Trophoblast cell (in vitro differentiated cells and primary cell): ENCODE measurements at regions not wholly inside any gene's neighbourhood (a gene's known extent, or its start where the extent isn't known, plus 50 kb on each side); places are given as distances from the start of the nearest gene placed in this dataset.

Experiments used
- DNase-seq, 2 donors: peaks; one replicate each; pipeline ENCODE4 v3.0.0-alpha.2; 2016
- H2AFZ ChIP-seq: 2 replicates; pipeline ENCODE4 v1.6.1; 2013; ENCODE audit warnings: low read length, moderate library complexity, mild to moderate bottlenecking; ENCODE audit not compliant: insufficient read depth, poor library complexity
- H2AK5ac ChIP-seq: 2 replicates; pipeline ENCODE4 v1.6.1; 2013; ENCODE audit warnings: mild to moderate bottlenecking, low read length
- H2BK120ac ChIP-seq: 2 replicates; pipeline ENCODE4 v1.6.1; 2013; ENCODE audit warnings: low read length, mild to moderate bottlenecking, moderate library complexity; ENCODE audit not compliant: insufficient read depth, poor library complexity
- H2BK12ac ChIP-seq: 2 replicates; pipeline ENCODE4 v1.6.1; 2013; ENCODE audit warnings: mild to moderate bottlenecking, low read length, moderate library complexity
- H2BK5ac ChIP-seq: 2 replicates; pipeline ENCODE4 v1.6.1; 2013; ENCODE audit warnings: low read length, low read depth, moderate library complexity, mild to moderate bottlenecking; ENCODE audit not compliant: poor library complexity
- H3K14ac ChIP-seq: 2 replicates; pipeline ENCODE4 v1.6.1; 2013; ENCODE audit warnings: mild to moderate bottlenecking, low read length
- H3K18ac ChIP-seq: 2 replicates; pipeline ENCODE4 v1.6.1; 2013; ENCODE audit warnings: mild to moderate bottlenecking, low read length
- H3K23ac ChIP-seq: 2 replicates; pipeline ENCODE4 v1.6.1; 2013; ENCODE audit warnings: low read length
- H3K27ac ChIP-seq: 2 replicates; pipeline ENCODE4 v1.5.1; 2013; ENCODE audit warnings: low read depth, mild to moderate bottlenecking, inconsistent platforms, low read length, moderate library complexity
- H3K27me3 ChIP-seq: 2 replicates; pipeline ENCODE4 v1.6.1; 2013; ENCODE audit warnings: inconsistent platforms, mild to moderate bottlenecking, low read length, moderate library complexity; ENCODE audit not compliant: insufficient read depth
- H3K36me3 ChIP-seq, 2 experiments: 1 replicate in 1 of 2; 2 replicates in 1 of 2; pipeline ENCODE4 v1.6.1; 2013; ENCODE audit warnings: low read length in 2 of 2, mild to moderate bottlenecking in 2 of 2, moderate library complexity in 1 of 2; ENCODE audit not compliant: insufficient read depth in 2 of 2, control insufficient read depth in 1 of 2
- H3K4ac ChIP-seq: 2 replicates; pipeline ENCODE4 v1.6.1; 2013; ENCODE audit warnings: low read depth, mild to moderate bottlenecking, low read length, moderate library complexity
- H3K4me1 ChIP-seq, 2 experiments: 1 replicate in 1 of 2; 2 replicates in 1 of 2; pipeline ENCODE4 v1.6.1; 2013; ENCODE audit warnings: low read length in 2 of 2, mild to moderate bottlenecking in 2 of 2, moderate library complexity in 1 of 2; ENCODE audit not compliant: insufficient read depth in 2 of 2, control insufficient read depth in 1 of 2
- H3K4me2 ChIP-seq: 2 replicates; pipeline ENCODE4 v1.6.1; 2013; ENCODE audit warnings: inconsistent platforms, mild to moderate bottlenecking, low read length, moderate library complexity
- H3K4me3 ChIP-seq: 2 replicates; pipeline ENCODE4 v1.5.1; 2013; ENCODE audit warnings: mild to moderate bottlenecking, low read depth, low read length, inconsistent platforms
- H3K79me1 ChIP-seq: one replicate; pipeline ENCODE4 v1.6.1; 2013; ENCODE audit warnings: low read length
- H3K79me2 ChIP-seq: 2 replicates; pipeline ENCODE4 v1.6.1; 2013; ENCODE audit warnings: low read length, mild to moderate bottlenecking; ENCODE audit not compliant: control insufficient read depth, insufficient read depth, poor library complexity
- H3K9ac ChIP-seq: 2 replicates; pipeline ENCODE4 v1.6.1; 2013; ENCODE audit warnings: mild to moderate bottlenecking, low read length
- H3K9me3 ChIP-seq: 2 replicates; pipeline ENCODE4 v1.6.1; 2013; ENCODE audit warnings: low read depth, mild to moderate bottlenecking, control low read depth, inconsistent platforms, low read length; ENCODE audit not compliant: insufficient read depth
- H4K12ac ChIP-seq: 2 replicates; pipeline ENCODE4 v1.6.1; 2013; ENCODE audit warnings: low read depth, mild to moderate bottlenecking, low read length, moderate library complexity
- H4K8ac ChIP-seq: 2 replicates; pipeline ENCODE4 v1.6.1; 2013; ENCODE audit warnings: low read depth, mild to moderate bottlenecking, low read length, moderate library complexity
- H4K91ac ChIP-seq: one replicate; pipeline ENCODE4 v1.6.1; 2013; ENCODE audit warnings: low read depth, mild to moderate bottlenecking, low read length, moderate library complexity
- WGBS: extraction: QIAGEN DNeasy Blood & Tissue Kit; methylation state at CpG from one replicate; pipeline ENCODE4 v1.1.7; 2013; ENCODE audit warnings: missing lambda C conversion rate; ENCODE audit not compliant: insufficient read length, insufficient coverage; ENCODE audit errors: extremely low coverage; 5-methylcytosine and 5-hydroxymethylcytosine counted together

DNA sequence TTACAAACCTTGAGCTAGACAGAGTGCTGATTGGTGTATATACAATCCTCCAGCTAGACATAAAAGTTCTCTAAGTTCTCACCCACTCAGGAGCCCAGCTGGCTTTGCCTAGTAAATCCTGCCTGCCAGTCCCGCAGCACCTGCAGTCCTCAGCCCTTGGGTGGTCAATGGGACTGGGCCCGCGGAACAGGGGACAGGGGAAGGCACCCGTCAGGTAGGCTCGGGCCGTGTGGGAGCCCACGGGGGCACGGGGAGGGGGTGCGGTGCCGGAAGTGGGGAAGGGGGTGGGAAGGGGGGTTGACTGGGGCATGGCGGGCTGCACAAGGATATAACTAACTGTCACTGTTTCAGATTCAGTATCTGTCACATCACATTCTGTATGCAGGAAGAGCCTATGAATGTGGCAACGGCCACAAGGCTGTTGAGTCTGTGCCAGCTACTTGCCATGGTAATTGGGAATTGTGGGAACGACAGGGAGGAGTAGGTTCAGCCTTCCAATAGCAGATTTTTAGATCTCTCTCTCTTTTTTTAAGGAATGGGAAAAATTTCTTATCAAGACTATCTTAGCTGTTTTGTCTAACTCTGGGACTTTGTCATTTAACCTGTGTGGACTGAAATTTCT is 205.1 kb upstream of the PLPP4 start:
- H3K9ac ChIP-seq = no peak overlapping the region
- no peak overlapping the region for H3K18ac ChIP-seq
- no peaks in the 10 kb centered on the region for H3K4me1 ChIP-seq

DNA sequence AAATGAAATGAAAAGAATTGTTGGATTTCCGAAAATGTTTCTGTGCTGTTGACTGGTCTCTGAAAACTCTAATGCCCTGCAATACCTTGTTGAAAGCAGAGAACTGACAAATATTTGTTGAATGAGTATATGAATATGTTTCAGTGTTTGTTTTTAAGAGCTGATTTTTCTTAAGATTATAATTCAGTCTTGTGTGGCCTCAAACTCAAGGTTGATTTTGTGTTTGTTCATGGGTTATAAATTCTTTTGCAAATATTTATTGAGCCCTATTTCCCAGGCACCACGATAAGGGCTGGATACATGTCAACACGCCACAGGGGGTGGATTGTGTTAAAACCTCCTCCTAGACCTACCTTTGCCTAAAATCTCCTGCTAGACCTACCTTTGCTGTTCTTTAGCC is 203.9 kb upstream of the PLPP4 start:
- Histone ChIP-seq H2BK5ac (no peak overlapping the region), H3K23ac (no peak overlapping the region), H3K27me3 (no peaks in the 10 kb centered on the region), H3K18ac (no peak overlapping the region), H3K79me1 (no peaks in the 10 kb centered on the region), H3K4me2 (no peak overlapping the region), H2BK120ac (no peak overlapping the region), H2BK12ac (no peak overlapping the region), H3K9ac (no peak overlapping the region), H3K27ac (no peak overlapping the region), H2AK5ac (no peak overlapping the region), H4K12ac (no peak overlapping the region), H2AFZ (no peak overlapping the region), H3K4me1 (no peaks in the 10 kb centered on the region), H4K8ac (no peak overlapping the region), H3K9me3 (no peaks in the 10 kb centered on the region), H3K4me3 (no peak overlapping the region), H4K91ac (no peak overlapping the region), H3K14ac (no peak overlapping the region), H3K36me3 (no peaks in the 10 kb centered on the region), H3K4ac (no peak overlapping the region), H3K79me2 (no peaks in the 10 kb centered on the region)
- WGBS = no CpG with 5 or more reads among the region's 3 CpGs
- DNase-seq = peak in 1 of 2 donors; percentile 65

More for the DNA sequence above, 205.1 kb upstream of the PLPP4 start:
- H3K79me2 ChIP-seq = no peaks in the 10 kb centered on the region
- H2AK5ac ChIP-seq = no peak overlapping the region
- no peak overlapping the region for H2BK12ac ChIP-seq
- no peak overlapping the region for H3K14ac ChIP-seq
- H3K27me3 ChIP-seq = no peaks in the 10 kb centered on the region
- no peak for DNase-seq
- no peak overlapping the region for H4K91ac ChIP-seq
- no peaks in the 10 kb centered on the region for H3K79me1 ChIP-seq
- no peaks in the 10 kb centered on the region for H3K9me3 ChIP-seq
- H4K8ac ChIP-seq = no peak overlapping the region
- H3K23ac ChIP-seq = no peak overlapping the region
- H3K36me3 ChIP-seq = no peaks in the 10 kb centered on the region
- WGBS = no CpG with 5 or more reads among the region's 13 CpGs
- no peak overlapping the region for H4K12ac ChIP-seq
- no peak overlapping the region for H3K4me2 ChIP-seq
- H2BK5ac ChIP-seq = no peak overlapping the region
- H3K4me3 ChIP-seq = no peak overlapping the region
- H3K27ac ChIP-seq = no peak overlapping the region
- no peak overlapping the region for H3K4ac ChIP-seq
- no peak overlapping the region for H2AFZ ChIP-seq
- H2BK120ac ChIP-seq = no peak overlapping the region

DNA sequence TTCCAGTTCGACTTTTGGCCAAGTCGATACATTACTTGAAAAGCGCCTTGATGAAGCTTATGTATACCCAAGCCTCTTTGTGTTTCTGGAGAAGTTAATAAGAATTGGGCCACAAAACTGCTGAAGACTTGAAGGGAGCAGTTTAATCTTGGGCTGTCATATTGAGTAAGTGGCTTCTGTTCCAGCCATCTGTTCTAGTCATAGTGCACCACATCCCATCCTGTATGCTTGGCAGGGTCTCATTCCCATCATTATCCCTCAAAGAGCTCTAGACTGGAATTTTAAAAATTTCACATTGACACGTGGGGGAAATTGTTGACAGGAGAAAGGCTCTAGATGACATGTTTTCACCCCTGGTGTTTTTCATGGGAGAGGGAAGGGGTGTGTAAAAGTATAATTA is 196.6 kb upstream of the PLPP4 start:
- H4K12ac ChIP-seq = no peak overlapping the region
- H3K4me2 ChIP-seq = no peak overlapping the region
- no peak overlapping the region for H3K27ac ChIP-seq
- H3K4ac ChIP-seq = no peak overlapping the region
- H3K27me3 ChIP-seq = no peaks in the 10 kb centered on the region
- no peak overlapping the region for H2BK12ac ChIP-seq
- H2BK5ac ChIP-seq = no peak overlapping the region
- H2AFZ ChIP-seq = no peak overlapping the region
- no peak overlapping the region for H3K18ac ChIP-seq
- no peaks in the 10 kb centered on the region for H3K36me3 ChIP-seq
- no CpG with 5 or more reads among the region's 4 CpGs for WGBS
- no peaks in the 10 kb centered on the region for H3K4me1 ChIP-seq
- no peaks in the 10 kb centered on the region for H3K79me1 ChIP-seq
- DNase-seq = no peak
- H3K4me3 ChIP-seq = no peak overlapping the region
- no peaks in the 10 kb centered on the region for H3K79me2 ChIP-seq
- no peak overlapping the region for H3K23ac ChIP-seq
- H4K8ac ChIP-seq = no peak overlapping the region
- no peaks in the 10 kb centered on the region for H3K9me3 ChIP-seq
- H2BK120ac ChIP-seq = no peak overlapping the region
- no peak overlapping the region for H3K14ac ChIP-seq
- no peak overlapping the region for H3K9ac ChIP-seq
- no peak overlapping the region for H2AK5ac ChIP-seq
- H4K91ac ChIP-seq = no peak overlapping the region

DNA sequence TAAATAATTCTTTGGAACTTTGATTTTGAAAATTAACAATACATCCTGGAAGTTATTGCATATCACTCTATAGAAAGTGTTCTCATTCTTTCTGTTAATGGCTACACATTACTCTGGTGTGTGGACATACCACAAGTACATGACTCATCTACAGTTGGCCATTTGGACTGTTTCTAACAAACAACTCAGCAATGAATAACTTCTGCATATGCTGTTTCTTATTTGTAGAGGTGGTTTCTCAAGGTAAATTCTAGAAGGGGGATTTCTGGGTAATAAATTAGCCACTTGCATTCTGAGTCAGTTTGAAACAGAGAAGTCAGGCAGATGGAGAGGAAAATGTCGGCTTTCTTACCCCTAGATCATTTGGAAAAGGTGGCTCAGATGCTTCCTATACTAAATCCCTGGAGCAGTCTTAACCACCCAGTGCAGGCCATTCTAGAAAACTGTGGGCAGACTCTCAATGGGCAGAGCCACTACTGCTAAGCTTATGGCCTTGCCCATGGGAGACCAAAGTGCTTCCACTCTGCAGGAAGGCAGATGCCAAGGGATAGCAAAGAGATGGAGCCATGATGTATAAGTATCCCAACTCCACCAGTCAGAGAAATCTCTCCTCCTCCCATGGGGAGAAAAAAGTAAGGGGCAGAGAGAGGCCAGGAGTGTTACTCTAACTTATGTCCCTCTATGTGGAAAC is 194.0 kb upstream of the PLPP4 start:
- H3K79me2 ChIP-seq = no peaks in the 10 kb centered on the region
- H4K12ac ChIP-seq = no peak overlapping the region
- H2BK120ac ChIP-seq = no peak overlapping the region
- no peaks in the 10 kb centered on the region for H3K4me1 ChIP-seq
- no peak overlapping the region for H3K4ac ChIP-seq
- no peaks in the 10 kb centered on the region for H3K27me3 ChIP-seq
- H3K18ac ChIP-seq = no peak overlapping the region
- no peak overlapping the region for H2BK5ac ChIP-seq
- H3K9me3 ChIP-seq = no peaks in the 10 kb centered on the region
- no peak overlapping the region for H3K14ac ChIP-seq
- H2BK12ac ChIP-seq = no peak overlapping the region
- H2AK5ac ChIP-seq = no peak overlapping the region
- no CpG with 5 or more reads among the region's 1 CpG for whole genome bisulfite sequencing
- no peak overlapping the region for H2AFZ ChIP-seq
- H4K91ac ChIP-seq = no peak overlapping the region
- H3K36me3 ChIP-seq = no peaks in the 10 kb centered on the region
- no peak overlapping the region for H3K4me3 ChIP-seq
- H3K79me1 ChIP-seq = no peaks in the 10 kb centered on the region
- H3K27ac ChIP-seq = no peak overlapping the region
- H3K9ac ChIP-seq = no peak overlapping the region
- H4K8ac ChIP-seq = no peak overlapping the region
- H3K23ac ChIP-seq = no peak overlapping the region
- peak in 1 of 2 donors; percentile 44 for DNase-seq
- H3K4me2 ChIP-seq = no peak overlapping the region
